ENCODE measurements at regions not wholly inside any gene's neighbourhood (a gene's known extent, or its start where the extent isn't known, plus 50 kb on each side); places are given as distances from the start of the nearest gene placed in this dataset.

DNA sequence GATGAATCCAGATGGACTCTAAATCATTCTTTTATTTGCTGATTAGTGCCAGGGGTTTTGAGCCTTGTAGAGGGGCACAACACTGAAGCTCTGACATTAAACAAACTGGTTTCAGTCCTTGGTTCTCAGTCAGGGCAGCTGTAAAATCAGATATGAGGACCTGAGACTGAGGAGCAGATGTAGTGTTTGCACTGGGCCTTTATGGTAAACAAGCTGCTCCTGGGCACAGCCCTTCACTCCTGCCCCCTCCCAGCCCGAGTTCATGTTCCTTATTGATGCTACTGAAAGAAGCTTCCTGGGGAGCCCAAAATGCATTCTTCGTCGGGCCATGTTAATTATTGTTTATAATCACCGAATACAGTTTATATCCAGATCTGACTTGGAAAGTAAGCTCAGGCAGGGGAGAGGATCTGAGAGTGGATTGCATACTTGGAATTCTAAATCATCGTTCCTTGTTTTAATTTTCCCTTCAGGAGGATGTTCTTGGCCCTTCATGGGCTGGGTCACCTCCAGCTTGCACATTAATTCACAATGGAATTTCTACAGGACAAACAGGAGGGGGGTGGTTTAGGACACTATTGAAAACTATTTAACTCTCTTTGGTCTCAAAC lies 213.5 kb downstream of the FGF9 start:
- Histone ChIP-seq H3K79me1 (ENCODE audit: insufficient read depth, low read depth, low read length, poor library complexity, severe bottlenecking) (no peaks in the 10 kb centered on the region), H3K56ac (ENCODE audit: insufficient read length, low read depth, low read length) (no peak overlapping the region), H3K27me3 (ENCODE audit: insufficient read depth, low read length) (no peaks in the 10 kb centered on the region), H4K5ac (ENCODE audit: insufficient read length, low read depth, low read length) (no peak overlapping the region), H3K4me1 (ENCODE audit: insufficient read depth, low read length) (no peaks in the 10 kb centered on the region), H3K18ac (ENCODE audit: insufficient read length, low read depth, low read length) (no peak overlapping the region), H3K4ac (ENCODE audit: low read depth, low read length) (no peak overlapping the region), H3K23me2 (ENCODE audit: insufficient read length, low read depth, low read length, poor library complexity, severe bottlenecking) (no peaks in the 10 kb centered on the region), H2BK12ac (ENCODE audit: insufficient read length, low read depth, low read length) (no peak overlapping the region), H3K9me3 (ENCODE audit: control insufficient read depth, low read depth, low read length) (no peaks in the 10 kb centered on the region), H4K91ac (ENCODE audit: insufficient read length, low read depth, low read length) (no peak overlapping the region), H2AFZ (ENCODE audit: low read length) (no peak overlapping the region), H3K4me2 (ENCODE audit: insufficient read depth, insufficient read length, low read length) (no peak overlapping the region), H3T11ph (ENCODE audit: low read length) (no peak overlapping the region), H2BK15ac (ENCODE audit: low read depth, low read length) (no peak overlapping the region), H2BK120ac (ENCODE audit: low read depth, low read length, poor library complexity, severe bottlenecking) (no peak overlapping the region), H3K79me2 (ENCODE audit: insufficient read depth, low read length) (no peaks in the 10 kb centered on the region), H3K23ac (ENCODE audit: insufficient read length, low read depth, low read length) (no peak overlapping the region), H2AK5ac (ENCODE audit: insufficient read length, low read length) (no peak overlapping the region), H4K20me1 (ENCODE audit: control insufficient read depth, insufficient read depth, insufficient read length) (no peaks in the 10 kb centered on the region), H2BK5ac (ENCODE audit: insufficient read length, low read length) (no peak overlapping the region), H3K14ac (ENCODE audit: insufficient read depth, low read length) (no peak overlapping the region), H3K27ac (ENCODE audit: insufficient read length, low read depth, low read length) (no peak overlapping the region), H2BK20ac (ENCODE audit: low read depth, low read length, poor library complexity, severe bottlenecking) (no peak overlapping the region), H4K8ac (replicated peaks; ENCODE audit: insufficient read length, low read depth, low read length) (no peak overlapping the region), H3K9ac (ENCODE audit: extremely low read depth, insufficient read length, low read length) (no peak overlapping the region)
- H3K27me3 Mint-ChIP-seq (ENCODE audit: low read depth), result peaks cover 5% of the 10 kb centered on the region
- H3K36me3 Mint-ChIP-seq (ENCODE audit: insufficient read depth in 1 of 3, low read depth in 3 of 3), result no peaks in the 10 kb centered on the region; a peak in 1 of 7 replicates
- no peaks in the 10 kb centered on the region for H3K4me1 Mint-ChIP-seq
- H3K27ac Mint-ChIP-seq, result peak overlapping the region in 1 of 3 experiments; percentile 66; a peak in 1 of 7 replicates
- DNase-seq, result no peak
- no CpG with 5 or more reads among the region's 5 CpGs for WGBS (ENCODE audit: extremely low coverage, insufficient read length, low lambda C conversion rate)
- peaks cover 0 to 2% of the 10 kb centered on the region in 2 experiments; a peak in 2 of 5 replicates for H3K9me3 Mint-ChIP-seq
- TF ChIP-seq, protein P1, sequence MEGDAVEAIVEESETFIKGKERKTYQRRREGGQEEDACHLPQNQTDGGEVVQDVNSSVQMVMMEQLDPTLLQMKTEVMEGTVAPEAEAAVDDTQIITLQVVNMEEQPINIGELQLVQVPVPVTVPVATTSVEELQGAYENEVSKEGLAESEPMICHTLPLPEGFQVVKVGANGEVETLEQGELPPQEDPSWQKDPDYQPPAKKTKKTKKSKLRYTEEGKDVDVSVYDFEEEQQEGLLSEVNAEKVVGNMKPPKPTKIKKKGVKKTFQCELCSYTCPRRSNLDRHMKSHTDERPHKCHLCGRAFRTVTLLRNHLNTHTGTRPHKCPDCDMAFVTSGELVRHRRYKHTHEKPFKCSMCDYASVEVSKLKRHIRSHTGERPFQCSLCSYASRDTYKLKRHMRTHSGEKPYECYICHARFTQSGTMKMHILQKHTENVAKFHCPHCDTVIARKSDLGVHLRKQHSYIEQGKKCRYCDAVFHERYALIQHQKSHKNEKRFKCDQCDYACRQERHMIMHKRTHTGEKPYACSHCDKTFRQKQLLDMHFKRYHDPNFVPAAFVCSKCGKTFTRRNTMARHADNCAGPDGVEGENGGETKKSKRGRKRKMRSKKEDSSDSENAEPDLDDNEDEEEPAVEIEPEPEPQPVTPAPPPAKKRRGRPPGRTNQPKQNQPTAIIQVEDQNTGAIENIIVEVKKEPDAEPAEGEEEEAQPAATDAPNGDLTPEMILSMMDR (conservative IDR thresholded peaks at IDR 0.05), result no peak
- H3K4me3 Mint-ChIP-seq, result no peak overlapping the region
